GM12864 (cell line): ENCODE measurements at regions not wholly inside any gene's neighbourhood (a gene's known extent, or its start where the extent isn't known, plus 50 kb on each side); places are given as distances from the start of the nearest gene placed in this dataset.

Experiments
- DNase-seq: peaks from one replicate; pipeline ENCODE4 v3.0.0-alpha.2; 2011; ENCODE audit warnings: low read depth
- H3K4me3 ChIP-seq: 2 replicates; pipeline ENCODE4 v1.5.1; 2011; ENCODE audit warnings: mild to moderate bottlenecking, low read depth, low read length, control low read depth
- TF ChIP-seq, protein P1 (sequence below): IDR thresholded peaks from 2 replicates; pipeline ENCODE4 v1.5.1; 2011; ENCODE audit warnings: low read depth, mild to moderate bottlenecking, moderate library complexity, low read length, control low read depth, inconsistent platforms; ENCODE audit errors: missing control alignments

- TF ChIP-seq, protein P1, sequence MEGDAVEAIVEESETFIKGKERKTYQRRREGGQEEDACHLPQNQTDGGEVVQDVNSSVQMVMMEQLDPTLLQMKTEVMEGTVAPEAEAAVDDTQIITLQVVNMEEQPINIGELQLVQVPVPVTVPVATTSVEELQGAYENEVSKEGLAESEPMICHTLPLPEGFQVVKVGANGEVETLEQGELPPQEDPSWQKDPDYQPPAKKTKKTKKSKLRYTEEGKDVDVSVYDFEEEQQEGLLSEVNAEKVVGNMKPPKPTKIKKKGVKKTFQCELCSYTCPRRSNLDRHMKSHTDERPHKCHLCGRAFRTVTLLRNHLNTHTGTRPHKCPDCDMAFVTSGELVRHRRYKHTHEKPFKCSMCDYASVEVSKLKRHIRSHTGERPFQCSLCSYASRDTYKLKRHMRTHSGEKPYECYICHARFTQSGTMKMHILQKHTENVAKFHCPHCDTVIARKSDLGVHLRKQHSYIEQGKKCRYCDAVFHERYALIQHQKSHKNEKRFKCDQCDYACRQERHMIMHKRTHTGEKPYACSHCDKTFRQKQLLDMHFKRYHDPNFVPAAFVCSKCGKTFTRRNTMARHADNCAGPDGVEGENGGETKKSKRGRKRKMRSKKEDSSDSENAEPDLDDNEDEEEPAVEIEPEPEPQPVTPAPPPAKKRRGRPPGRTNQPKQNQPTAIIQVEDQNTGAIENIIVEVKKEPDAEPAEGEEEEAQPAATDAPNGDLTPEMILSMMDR = no peak
- H3K4me3 ChIP-seq = no peak overlapping the region
- no peak for DNase-seq
Measured at GRCh38 chr12:91663310-91663709, 480.7 kb upstream of the DCN start.

GRCh38 chr12:91662021-91662420 lies 479.4 kb upstream of the DCN start:
- no peak overlapping the region for H3K4me3 ChIP-seq
- TF ChIP-seq, protein P1 = no peak
- no peak for DNase-seq

DNA sequence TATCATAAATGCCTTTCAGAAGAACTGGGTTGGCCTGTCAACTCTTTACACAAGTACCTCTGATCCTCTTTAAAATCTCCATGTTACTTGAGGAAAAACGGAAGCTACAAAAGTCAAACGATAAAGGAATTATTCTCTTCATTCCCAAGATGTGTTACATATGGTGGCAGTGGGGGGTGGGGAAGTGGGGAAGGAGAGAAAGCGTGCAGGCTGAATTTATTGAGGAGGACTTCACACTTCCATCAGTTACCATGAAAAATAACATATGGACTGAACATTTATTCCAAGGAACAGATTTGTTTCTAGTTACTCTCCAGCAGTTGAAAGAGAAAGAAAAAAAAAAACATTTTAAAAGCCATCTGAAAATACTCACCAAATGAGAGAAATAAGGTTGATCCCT lies 474.4 kb upstream of the DCN start:
- TF ChIP-seq, protein P1 = no peak
- no peak for DNase-seq

DNA sequence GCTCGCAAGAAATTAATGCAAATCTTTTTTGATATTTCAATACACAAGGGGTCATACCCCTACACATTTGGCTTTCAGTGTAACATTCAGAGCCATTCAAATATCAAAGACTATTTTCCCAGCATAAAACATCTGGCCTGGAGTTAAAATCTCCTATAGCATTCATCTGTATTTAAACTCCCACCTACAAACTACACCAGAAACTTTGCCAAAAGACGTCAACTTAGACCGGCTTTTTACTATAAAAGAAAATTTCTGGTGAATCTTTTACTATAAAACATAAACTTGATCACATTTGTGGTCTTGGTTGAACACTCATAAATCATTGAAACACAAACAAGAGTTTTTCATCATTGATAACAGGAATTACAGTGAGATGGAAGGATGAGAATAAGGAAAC lies 473.3 kb upstream of the DCN start:
- TF ChIP-seq, protein P1 = no peak
- no peak for DNase-seq
- no peak overlapping the region for H3K4me3 ChIP-seq

More for the DNA sequence above, 474.4 kb upstream of the DCN start:
- H3K4me3 ChIP-seq = no peak overlapping the region

- TF ChIP-seq, protein P1 = no peak
- H3K4me3 ChIP-seq = no peak overlapping the region
- no peak for DNase-seq
Measured at GRCh38 chr12:91654087-91654486, 471.5 kb upstream of the DCN start.

- DNase-seq = no peak
- TF ChIP-seq, protein P1 = no peak
Measured at GRCh38 chr12:91651728-91652127, 469.1 kb upstream of the DCN start.

DNA sequence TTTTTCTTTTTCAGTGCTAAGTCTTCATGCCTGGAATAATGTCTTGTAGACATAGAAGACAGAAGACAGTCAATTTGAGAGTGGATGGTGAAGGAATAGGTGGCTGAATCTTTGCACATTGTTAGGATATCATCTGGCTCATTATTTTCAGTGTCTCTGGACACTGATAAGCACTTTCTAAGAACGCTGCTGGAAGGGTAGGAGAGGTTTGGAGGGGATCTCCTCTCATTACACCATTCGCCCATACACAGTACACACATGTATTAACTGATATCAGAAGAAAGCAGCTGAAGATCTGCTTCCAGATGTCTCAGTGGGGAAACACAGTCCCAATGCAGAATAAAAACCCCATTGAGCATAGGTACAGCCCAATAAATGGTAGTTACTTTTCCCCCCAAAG lies 461.1 kb upstream of the DCN start:
- no peak for DNase-seq
- TF ChIP-seq, protein P1 = no peak
- H3K4me3 ChIP-seq = no peak overlapping the region

More at GRCh38 chr12:91651728-91652127, 469.1 kb upstream of the DCN start:
- no peak overlapping the region for H3K4me3 ChIP-seq
